ENCODE measurements at regions not wholly inside any gene's neighbourhood (a gene's known extent, or its start where the extent isn't known, plus 50 kb on each side); places are given as distances from the start of the nearest gene placed in this dataset.

GRCh38 chr13:70955887-70956286, 847.6 kb upstream of the KLHL1 start:
- Histone ChIP-seq H3K36me3 (ENCODE audit: insufficient read depth, low read length) (no peaks in the 10 kb centered on the region), H3K27me3 (ENCODE audit: insufficient read depth, low read depth, low read length) (no peaks in the 10 kb centered on the region), H3F3A (ENCODE audit: insufficient read depth, low read length, poor library complexity, severe bottlenecking) (peaks cover 5% of the 10 kb centered on the region), H3K4me2 (ENCODE audit: low read length) (no peak overlapping the region), H3K9ac (ENCODE audit: low read length) (no peak overlapping the region), H3K79me2 (replicated peaks; ENCODE audit: insufficient read depth, low read length) (no peaks in the 10 kb centered on the region), H2AFZ (ENCODE audit: low read depth, low read length) (no peak overlapping the region), H3K9me3 (ENCODE audit: low read length) (no peaks in the 10 kb centered on the region), H4K20me1 (ENCODE audit: insufficient read depth) (no peaks in the 10 kb centered on the region), H3K9me2 (ENCODE audit: insufficient read depth, low read length) (no peaks in the 10 kb centered on the region), H3K27ac (ENCODE audit: low read length) (no peak overlapping the region), H3K4me3 (ENCODE audit: low read length) (no peak overlapping the region)
- TF ChIP-seq POLR2AphosphoS5 (IDR thresholded peaks at IDR 0.05) (no peak), RAD21 (conservative IDR thresholded peaks at IDR 0.05) (no peak), CTCF (IDR thresholded peaks at IDR 0.05; ENCODE audit: poor library complexity, severe bottlenecking) (no peak), EZH2 (IDR thresholded peaks at IDR 0.05; ENCODE audit: borderline replicate concordance, insufficient read depth, low read length, poor library complexity, severe bottlenecking) (no peak), SMC3 (conservative IDR thresholded peaks at IDR 0.05; ENCODE audit: poor library complexity) (no peak), MXI1 (conservative IDR thresholded peaks at IDR 0.05; ENCODE audit: poor library complexity, severe bottlenecking) (no peak), EP300 (conservative IDR thresholded peaks at IDR 0.05; ENCODE audit: poor library complexity, severe bottlenecking) (no peak), REST (IDR thresholded peaks at IDR 0.05; ENCODE audit: borderline replicate concordance) (no peak), TAF1 (IDR thresholded peaks at IDR 0.05; ENCODE audit: low read depth) (no peak)

GRCh38 chr13:70950664-70951063, 842.4 kb upstream of the KLHL1 start:
- Histone ChIP-seq H4K20me1 (ENCODE audit: insufficient read depth) (no peaks in the 10 kb centered on the region), H3K36me3 (ENCODE audit: insufficient read depth, low read length) (no peaks in the 10 kb centered on the region), H3F3A (ENCODE audit: insufficient read depth, low read length, poor library complexity, severe bottlenecking) (no peaks in the 10 kb centered on the region), H3K4me2 (ENCODE audit: low read length) (no peak overlapping the region), H3K9me3 (ENCODE audit: low read length) (no peaks in the 10 kb centered on the region), H3K9ac (ENCODE audit: low read length) (no peak overlapping the region), H3K27me3 (ENCODE audit: insufficient read depth, low read depth, low read length) (no peaks in the 10 kb centered on the region), H3K4me3 (ENCODE audit: low read length) (no peak overlapping the region), H3K79me2 (replicated peaks; ENCODE audit: insufficient read depth, low read length) (no peaks in the 10 kb centered on the region), H3K9me2 (ENCODE audit: insufficient read depth, low read length) (no peaks in the 10 kb centered on the region), H3K27ac (ENCODE audit: low read length) (no peak overlapping the region), H2AFZ (ENCODE audit: low read depth, low read length) (no peak overlapping the region)
- TF ChIP-seq REST (IDR thresholded peaks at IDR 0.05; ENCODE audit: borderline replicate concordance) (no peak), TAF1 (IDR thresholded peaks at IDR 0.05; ENCODE audit: low read depth) (no peak), RAD21 (conservative IDR thresholded peaks at IDR 0.05) (no peak), POLR2AphosphoS5 (IDR thresholded peaks at IDR 0.05) (no peak), EZH2 (IDR thresholded peaks at IDR 0.05; ENCODE audit: borderline replicate concordance, insufficient read depth, low read length, poor library complexity, severe bottlenecking) (no peak), SMC3 (conservative IDR thresholded peaks at IDR 0.05; ENCODE audit: poor library complexity) (no peak), EP300 (conservative IDR thresholded peaks at IDR 0.05; ENCODE audit: poor library complexity, severe bottlenecking) (no peak), MXI1 (conservative IDR thresholded peaks at IDR 0.05; ENCODE audit: poor library complexity, severe bottlenecking) (no peak)

Data from neural cell (in vitro differentiated cells).